Neuron (in vitro differentiated cells): ENCODE measurements at regions not wholly inside any gene's neighbourhood (a gene's known extent, or its start where the extent isn't known, plus 50 kb on each side); places are given as distances from the start of the nearest gene placed in this dataset.

Source experiments
- H2AFZ ChIP-seq: one replicate; pipeline ENCODE4 v1.6.1; 2013; ENCODE audit warnings: low read depth, mild to moderate bottlenecking, inconsistent platforms, low read length, moderate library complexity
- H3K27me3 ChIP-seq: one replicate; pipeline ENCODE4 v1.6.1; 2013; ENCODE audit warnings: low read length; ENCODE audit not compliant: insufficient read depth
- H3K36me3 ChIP-seq: one replicate; pipeline ENCODE4 v1.6.1; 2013; ENCODE audit warnings: low read length; ENCODE audit not compliant: insufficient read depth
- H3K4me1 ChIP-seq: one replicate; pipeline ENCODE4 v1.6.1; 2013; ENCODE audit warnings: low read length; ENCODE audit not compliant: insufficient read depth
- H3K4me3 ChIP-seq: 2 replicates; pipeline ENCODE4 v1.5.1; 2013; ENCODE audit warnings: mild to moderate bottlenecking, low read length, moderate library complexity
- H3K9me3 ChIP-seq: one replicate; pipeline ENCODE4 v1.6.1; 2013; ENCODE audit warnings: low read length

DNA sequence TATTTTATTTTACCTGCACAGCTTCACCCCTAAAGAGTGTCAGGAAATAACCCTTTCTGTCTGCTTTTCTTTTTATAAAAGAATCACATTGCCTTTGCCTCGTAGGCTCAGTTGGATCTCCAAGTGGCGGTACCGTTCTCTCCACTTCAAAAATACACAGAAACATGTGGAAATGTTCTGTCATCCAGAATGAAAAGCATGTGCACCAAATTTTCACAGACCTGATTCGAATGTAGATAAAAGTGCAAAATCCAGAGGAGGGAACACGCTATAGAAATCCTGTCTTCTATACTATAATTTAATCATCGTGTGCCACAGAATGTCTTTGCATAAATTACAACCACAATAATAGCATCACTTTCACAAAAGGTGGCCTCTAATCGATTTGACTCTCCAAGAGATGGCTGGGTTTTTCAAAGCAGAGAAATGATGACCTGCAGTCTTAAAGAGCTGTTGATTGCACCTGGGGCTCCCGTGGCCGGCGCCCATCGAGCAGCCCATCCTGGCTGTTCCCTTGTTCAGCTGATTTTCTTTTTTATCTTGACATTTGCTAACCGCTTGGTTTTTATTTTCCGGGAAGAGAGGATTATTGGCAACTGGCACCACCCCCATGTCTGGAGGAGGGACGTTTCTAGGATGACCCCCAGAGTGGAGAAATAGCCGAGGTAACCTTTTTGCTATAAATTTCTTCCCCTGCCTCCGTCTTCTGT, 290.2 kb downstream of the SOX11 start:
- Histone ChIP-seq H3K27me3 (no peaks in the 10 kb centered on the region), H3K4me1 (peaks cover 61% of the 10 kb centered on the region), H2AFZ (no peak overlapping the region), H3K36me3 (no peaks in the 10 kb centered on the region), H3K9me3 (no peaks in the 10 kb centered on the region), H3K4me3 (peak overlapping the region; percentile 49)

DNA sequence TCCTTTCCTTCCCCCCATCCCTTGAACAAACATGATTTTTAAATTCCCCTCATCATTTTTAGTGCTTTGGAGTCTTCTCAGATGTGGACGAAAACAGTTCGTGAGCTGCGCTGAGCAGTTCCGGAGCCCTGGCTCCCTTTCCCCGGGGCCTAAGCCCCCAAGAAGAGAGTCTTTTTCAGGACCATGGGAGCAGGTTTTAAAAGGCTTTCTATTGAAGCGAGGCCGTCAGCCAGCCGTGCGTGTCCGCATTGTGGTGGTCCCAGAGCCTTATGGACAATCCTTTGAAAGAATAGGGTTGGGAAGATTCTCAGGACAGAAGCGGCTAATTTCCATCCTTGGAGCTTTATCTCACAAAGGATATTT, 290.7 kb downstream of the SOX11 start:
- no peaks in the 10 kb centered on the region for H3K36me3 ChIP-seq
- H3K4me3 ChIP-seq, result peak overlapping the region; percentile 49
- no peak overlapping the region for H2AFZ ChIP-seq
- H3K4me1 ChIP-seq, result peaks cover 61% of the 10 kb centered on the region
- no peaks in the 10 kb centered on the region for H3K9me3 ChIP-seq
- H3K27me3 ChIP-seq, result no peaks in the 10 kb centered on the region

DNA sequence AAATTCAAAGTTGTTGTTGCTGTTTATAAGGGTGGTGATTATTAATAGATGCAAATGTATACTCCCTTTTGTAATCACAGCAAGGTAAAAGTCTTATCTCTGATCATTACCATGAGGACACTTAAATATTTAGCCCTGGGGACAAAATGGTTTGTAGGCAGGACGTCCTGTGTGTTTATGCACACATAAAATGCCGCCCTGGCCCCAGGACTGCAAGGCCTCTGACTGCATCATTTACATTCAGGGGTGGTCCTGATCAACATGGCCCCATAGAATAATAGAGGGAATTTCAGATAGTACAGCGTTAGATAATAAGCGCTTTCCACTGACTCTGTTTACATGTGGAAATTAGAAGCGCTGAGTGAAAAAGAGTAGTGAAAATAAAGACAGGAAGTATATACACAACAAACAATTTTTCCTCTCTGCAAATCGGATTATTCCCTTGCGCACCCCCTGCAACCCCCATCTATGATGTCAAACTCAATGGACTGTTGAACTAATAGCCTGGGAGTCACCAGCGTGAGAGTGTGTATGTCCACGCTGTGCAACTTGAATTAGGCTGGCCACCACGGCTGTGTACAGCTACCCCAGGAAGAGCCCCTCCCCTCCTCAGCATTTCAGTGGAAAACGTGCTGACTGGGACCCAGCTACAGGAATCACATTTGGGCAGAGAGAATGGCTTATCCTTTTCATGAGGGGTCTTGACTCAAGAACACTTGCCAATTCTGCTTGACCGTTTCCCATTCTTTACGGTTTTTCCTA, 291.5 kb downstream of the SOX11 start:
- Histone ChIP-seq H2AFZ (no peak overlapping the region), H3K27me3 (no peaks in the 10 kb centered on the region), H3K4me1 (peaks cover 61% of the 10 kb centered on the region), H3K9me3 (peaks cover 2% of the 10 kb centered on the region), H3K36me3 (no peaks in the 10 kb centered on the region), H3K4me3 (peak overlapping the region; percentile 49)

DNA sequence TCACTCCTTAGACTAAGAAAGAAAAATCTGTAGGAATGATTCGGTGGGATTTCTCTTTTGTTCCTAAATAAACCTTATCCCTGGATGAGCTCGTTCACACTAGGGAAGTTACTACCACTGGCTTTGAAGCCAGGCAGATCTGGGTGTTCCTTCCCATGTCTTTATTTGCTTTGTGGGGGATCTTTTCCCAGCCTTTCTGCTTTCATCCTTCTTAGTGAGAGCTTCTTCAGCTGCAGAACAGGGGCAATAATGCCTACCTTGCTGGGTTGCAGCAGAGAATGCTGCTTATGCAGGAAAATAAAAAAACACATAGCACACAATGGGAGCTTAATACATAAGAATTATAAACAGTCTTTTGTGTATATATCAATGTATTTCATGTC, 292.1 kb downstream of the SOX11 start:
- Histone ChIP-seq H3K36me3 (no peaks in the 10 kb centered on the region), H3K4me3 (peak overlapping the region; percentile 49), H3K9me3 (peaks cover 3% of the 10 kb centered on the region), H2AFZ (no peak overlapping the region), H3K4me1 (peaks cover 61% of the 10 kb centered on the region), H3K27me3 (no peaks in the 10 kb centered on the region)

GRCh38 chr2:5984946-5985345, 292.8 kb downstream of the SOX11 start:
- H2AFZ ChIP-seq, result no peak overlapping the region
- H3K4me3 ChIP-seq, result no peak overlapping the region
- no peaks in the 10 kb centered on the region for H3K27me3 ChIP-seq
- H3K9me3 ChIP-seq, result peaks cover 3% of the 10 kb centered on the region
- H3K4me1 ChIP-seq, result peaks cover 61% of the 10 kb centered on the region
- no peaks in the 10 kb centered on the region for H3K36me3 ChIP-seq

DNA sequence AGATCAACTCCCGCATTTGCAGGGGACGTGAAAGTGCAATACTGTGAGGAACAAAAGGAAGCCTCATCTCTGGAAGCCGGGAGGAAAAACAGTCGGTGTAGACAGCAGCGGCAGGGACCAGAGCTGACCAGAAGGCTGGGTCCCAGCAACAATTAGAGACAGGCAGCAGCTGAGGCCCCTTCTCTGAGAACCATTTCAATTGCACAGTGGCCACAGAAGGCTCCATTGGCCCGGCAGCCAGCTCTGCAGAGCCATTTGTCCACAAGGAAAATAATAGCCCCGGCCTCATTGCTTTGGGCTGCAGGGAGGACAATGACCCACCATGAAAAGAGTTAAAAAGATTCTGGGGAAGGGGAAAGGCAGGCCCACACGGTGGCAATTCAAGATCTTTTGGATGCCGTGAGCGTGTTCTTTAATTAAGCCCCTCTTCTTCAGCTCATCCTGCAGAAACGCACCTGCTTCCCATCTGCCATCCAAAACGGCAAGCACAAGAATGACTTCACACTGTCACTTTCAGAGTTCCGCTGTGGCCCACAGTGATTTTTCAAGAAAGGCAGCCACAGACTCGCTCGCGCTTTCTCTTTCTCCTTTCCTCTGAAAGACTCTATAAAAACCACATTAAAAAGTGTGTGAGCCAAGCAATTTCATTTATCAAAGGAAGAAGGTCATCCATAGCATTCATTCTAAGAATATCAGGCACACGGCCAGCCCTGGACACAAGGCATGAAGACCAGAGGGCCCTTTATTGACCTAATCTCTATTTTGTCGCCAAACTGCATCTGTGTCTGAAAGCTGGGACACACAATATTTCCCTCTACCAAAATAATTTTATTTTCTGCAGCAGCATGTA, 293.6 kb downstream of the SOX11 start:
- Histone ChIP-seq H3K9me3 (peaks cover 3% of the 10 kb centered on the region), H3K27me3 (no peaks in the 10 kb centered on the region), H3K4me3 (no peak overlapping the region), H3K4me1 (peaks cover 55% of the 10 kb centered on the region), H3K36me3 (no peaks in the 10 kb centered on the region), H2AFZ (no peak overlapping the region)

- H3K9me3 ChIP-seq, result peaks cover 3% of the 10 kb centered on the region
- H3K27me3 ChIP-seq, result no peaks in the 10 kb centered on the region
- no peak overlapping the region for H3K4me3 ChIP-seq
- peaks cover 45% of the 10 kb centered on the region for H3K4me1 ChIP-seq
- no peaks in the 10 kb centered on the region for H3K36me3 ChIP-seq
- H2AFZ ChIP-seq, result no peak overlapping the region
Measured at GRCh38 chr2:5986801-5987787, 294.9 kb downstream of the SOX11 start.

DNA sequence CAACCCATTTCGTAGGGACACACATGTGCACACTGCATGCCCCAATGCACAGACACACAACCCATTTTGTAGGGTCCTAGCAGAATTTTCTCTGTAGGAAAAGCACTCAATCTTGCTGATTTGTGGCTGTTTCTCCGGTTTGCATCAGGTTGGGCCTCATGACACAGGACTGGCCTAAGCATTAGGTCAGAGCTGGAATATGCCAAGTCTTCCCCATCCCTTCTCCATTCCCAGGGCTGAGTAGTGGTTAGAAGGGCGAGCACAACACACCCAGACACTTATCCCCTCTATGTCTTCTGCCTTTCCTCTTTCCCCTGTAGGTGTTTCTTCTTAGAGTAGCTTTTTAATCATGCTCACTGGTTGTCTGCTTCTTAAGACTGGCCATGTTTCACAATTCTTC, 295.9 kb downstream of the SOX11 start:
- Histone ChIP-seq H3K27me3 (no peaks in the 10 kb centered on the region), H3K36me3 (no peaks in the 10 kb centered on the region), H2AFZ (no peak overlapping the region), H3K4me1 (peaks cover 34% of the 10 kb centered on the region), H3K9me3 (peaks cover 3% of the 10 kb centered on the region), H3K4me3 (no peak overlapping the region)

DNA sequence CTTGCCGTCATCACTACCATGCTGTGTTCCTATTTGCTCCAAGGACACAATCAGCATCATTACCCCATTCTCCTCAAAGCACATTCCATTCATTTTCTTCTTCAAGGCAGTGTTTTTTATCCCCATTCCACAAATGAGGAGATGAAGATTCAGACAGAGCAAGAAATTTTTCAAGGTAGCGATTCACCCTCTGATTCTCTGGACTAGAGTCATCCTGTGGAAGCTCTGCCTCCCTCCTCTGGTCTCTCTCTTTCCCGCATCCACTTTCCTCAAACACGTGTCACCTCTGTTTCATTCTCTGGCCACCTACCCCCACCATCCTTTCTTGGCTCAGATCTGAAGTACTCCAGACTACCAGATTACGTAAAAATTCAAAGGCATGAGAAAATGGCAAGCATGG, 297.9 kb downstream of the SOX11 start:
- peaks cover 3% of the 10 kb centered on the region for H3K9me3 ChIP-seq
- peaks cover 19% of the 10 kb centered on the region for H3K4me1 ChIP-seq
- H2AFZ ChIP-seq, result no peak overlapping the region
- no peaks in the 10 kb centered on the region for H3K36me3 ChIP-seq
- no peaks in the 10 kb centered on the region for H3K27me3 ChIP-seq
- H3K4me3 ChIP-seq, result no peak overlapping the region

DNA sequence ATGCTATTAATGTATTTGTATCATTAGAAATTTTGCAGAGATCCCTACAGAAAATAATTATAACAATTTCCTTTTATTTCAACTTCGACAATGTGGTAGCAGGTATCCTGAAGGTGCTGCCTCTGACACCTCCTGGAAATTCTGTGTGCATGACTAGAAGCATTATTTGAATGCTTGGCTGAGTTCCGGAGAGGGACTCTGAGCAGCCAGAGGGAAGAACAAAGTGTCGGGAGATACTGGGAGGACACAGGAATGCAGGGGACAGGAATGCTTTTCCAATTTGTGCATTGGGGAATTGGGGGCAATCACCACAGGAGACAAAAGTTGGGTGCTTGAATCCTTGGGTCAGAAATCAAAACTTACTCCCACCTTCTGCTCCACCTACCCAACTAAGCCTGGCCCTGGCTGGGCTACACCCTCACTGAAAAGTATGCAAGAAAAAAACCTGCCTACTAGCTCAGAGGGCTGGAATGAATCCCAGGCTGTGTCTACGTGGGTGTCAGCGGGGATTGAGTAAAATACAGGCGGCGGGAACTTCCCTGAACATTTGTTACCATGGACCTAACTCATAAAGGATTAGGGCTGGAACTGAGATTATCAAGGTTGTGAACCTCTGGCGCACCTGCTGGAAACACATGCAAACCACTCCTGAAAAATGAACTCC, 299.3 kb downstream of the SOX11 start:
- no peak overlapping the region for H3K4me3 ChIP-seq
- no peaks in the 10 kb centered on the region for H3K36me3 ChIP-seq
- peaks cover 3% of the 10 kb centered on the region for H3K9me3 ChIP-seq
- H3K4me1 ChIP-seq, result peaks cover 6% of the 10 kb centered on the region
- H2AFZ ChIP-seq, result no peak overlapping the region
- H3K27me3 ChIP-seq, result no peaks in the 10 kb centered on the region

- Histone ChIP-seq H3K4me1 (no peaks in the 10 kb centered on the region), H3K4me3 (no peak overlapping the region), H3K36me3 (no peaks in the 10 kb centered on the region), H3K27me3 (no peaks in the 10 kb centered on the region), H2AFZ (no peak overlapping the region), H3K9me3 (no peaks in the 10 kb centered on the region)
Measured at GRCh38 chr2:5995832-5996231, 303.6 kb downstream of the SOX11 start.

DNA sequence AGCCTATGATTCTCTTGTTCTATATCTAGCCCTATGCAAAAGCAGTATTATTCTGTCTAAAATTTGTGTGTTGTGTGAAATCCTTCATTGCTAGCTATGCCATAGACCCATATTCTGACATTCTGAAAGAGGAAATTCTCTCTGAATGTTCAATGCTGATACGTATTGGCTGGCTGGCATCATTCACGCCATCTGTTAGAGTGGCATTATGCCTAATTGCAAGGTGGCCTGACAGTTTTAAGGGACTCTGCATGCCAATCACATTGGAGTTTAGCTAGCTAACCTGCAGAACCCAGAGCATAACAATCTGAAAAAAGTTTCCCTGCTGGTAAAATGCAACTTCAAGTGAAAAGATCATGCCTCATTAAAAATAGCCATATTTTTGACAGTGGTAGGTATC, 316.0 kb downstream of the SOX11 start:
- H3K27me3 ChIP-seq, result no peaks in the 10 kb centered on the region
- H3K36me3 ChIP-seq, result no peaks in the 10 kb centered on the region
- H3K4me1 ChIP-seq, result peaks cover 4% of the 10 kb centered on the region
- no peak overlapping the region for H2AFZ ChIP-seq
- H3K4me3 ChIP-seq, result no peak overlapping the region
- H3K9me3 ChIP-seq, result no peaks in the 10 kb centered on the region
